ENCODE measurements at regions not wholly inside any gene's neighbourhood (a gene's known extent, or its start where the extent isn't known, plus 50 kb on each side); places are given as distances from the start of the nearest gene placed in this dataset.

- DNase-seq (ENCODE audit: low read depth, low spot score): no peak
- no peak overlapping the region for H3K4me3 ChIP-seq (ENCODE audit: low read depth, low read length)
- in situ Hi-C loops (cut with HindIII; ENCODE audit: low sequenced_read_pairs): no loop called here
- TF ChIP-seq, protein P1, sequence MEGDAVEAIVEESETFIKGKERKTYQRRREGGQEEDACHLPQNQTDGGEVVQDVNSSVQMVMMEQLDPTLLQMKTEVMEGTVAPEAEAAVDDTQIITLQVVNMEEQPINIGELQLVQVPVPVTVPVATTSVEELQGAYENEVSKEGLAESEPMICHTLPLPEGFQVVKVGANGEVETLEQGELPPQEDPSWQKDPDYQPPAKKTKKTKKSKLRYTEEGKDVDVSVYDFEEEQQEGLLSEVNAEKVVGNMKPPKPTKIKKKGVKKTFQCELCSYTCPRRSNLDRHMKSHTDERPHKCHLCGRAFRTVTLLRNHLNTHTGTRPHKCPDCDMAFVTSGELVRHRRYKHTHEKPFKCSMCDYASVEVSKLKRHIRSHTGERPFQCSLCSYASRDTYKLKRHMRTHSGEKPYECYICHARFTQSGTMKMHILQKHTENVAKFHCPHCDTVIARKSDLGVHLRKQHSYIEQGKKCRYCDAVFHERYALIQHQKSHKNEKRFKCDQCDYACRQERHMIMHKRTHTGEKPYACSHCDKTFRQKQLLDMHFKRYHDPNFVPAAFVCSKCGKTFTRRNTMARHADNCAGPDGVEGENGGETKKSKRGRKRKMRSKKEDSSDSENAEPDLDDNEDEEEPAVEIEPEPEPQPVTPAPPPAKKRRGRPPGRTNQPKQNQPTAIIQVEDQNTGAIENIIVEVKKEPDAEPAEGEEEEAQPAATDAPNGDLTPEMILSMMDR (IDR thresholded peaks at IDR 0.05; ENCODE audit: low read depth, low read length): no peak
These were observed 305.8 kb upstream of the ANXA10 start for GRCh38 chr4:167786504-167786903.

GRCh38 chr4:167787231-167787630, 305.1 kb upstream of the ANXA10 start:
- H3K4me3 ChIP-seq (ENCODE audit: low read depth, low read length): no peak overlapping the region
- in situ Hi-C loops (cut with HindIII; ENCODE audit: low sequenced_read_pairs): no loop called here
- DNase-seq (ENCODE audit: low read depth, low spot score): no peak
- TF ChIP-seq, protein P1 (IDR thresholded peaks at IDR 0.05; ENCODE audit: low read depth, low read length): no peak

GRCh38 chr4:167802463-167803212, 289.7 kb upstream of the ANXA10 start:
- no peak overlapping the region for H3K4me3 ChIP-seq (ENCODE audit: low read depth, low read length)
- TF ChIP-seq, protein P1 (IDR thresholded peaks at IDR 0.05; ENCODE audit: low read depth, low read length): no peak
- in situ Hi-C loops (cut with HindIII; ENCODE audit: low sequenced_read_pairs): no loop called here
- DNase-seq (ENCODE audit: low read depth, low spot score): no peak

GRCh38 chr4:167811958-167812357, 280.4 kb upstream of the ANXA10 start:
- H3K4me3 ChIP-seq (ENCODE audit: low read depth, low read length): no peak overlapping the region
- in situ Hi-C loops (cut with HindIII; ENCODE audit: low sequenced_read_pairs): no loop called here
- no peak for DNase-seq (ENCODE audit: low read depth, low spot score)
- TF ChIP-seq, protein P1 (IDR thresholded peaks at IDR 0.05; ENCODE audit: low read depth, low read length): no peak

DNA sequence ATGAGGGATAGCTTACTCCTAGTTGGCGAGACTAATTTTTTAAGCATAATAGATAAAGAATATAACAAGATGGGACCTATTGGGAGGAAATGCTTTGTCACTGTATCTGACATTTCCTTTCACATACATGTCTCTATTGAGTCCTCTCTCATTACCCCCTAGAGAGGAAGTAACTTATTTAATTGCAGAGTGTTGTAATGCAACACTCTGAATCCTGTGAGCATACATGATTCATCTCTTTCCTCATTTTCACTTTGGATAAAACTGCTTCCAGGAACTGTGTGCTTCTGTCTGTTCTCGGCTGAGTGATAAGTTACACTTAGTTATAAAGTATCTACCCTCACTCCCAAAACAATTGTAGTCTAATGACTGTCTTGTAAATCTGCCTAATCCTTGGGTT, 266.1 kb upstream of the ANXA10 start:
- DNase-seq (ENCODE audit: low read depth, low spot score): no peak
- in situ Hi-C loops (cut with HindIII; ENCODE audit: low sequenced_read_pairs): no loop called here
- TF ChIP-seq, protein P1 (IDR thresholded peaks at IDR 0.05; ENCODE audit: low read depth, low read length): no peak
- no peak overlapping the region for H3K4me3 ChIP-seq (ENCODE audit: low read depth, low read length)

DNA sequence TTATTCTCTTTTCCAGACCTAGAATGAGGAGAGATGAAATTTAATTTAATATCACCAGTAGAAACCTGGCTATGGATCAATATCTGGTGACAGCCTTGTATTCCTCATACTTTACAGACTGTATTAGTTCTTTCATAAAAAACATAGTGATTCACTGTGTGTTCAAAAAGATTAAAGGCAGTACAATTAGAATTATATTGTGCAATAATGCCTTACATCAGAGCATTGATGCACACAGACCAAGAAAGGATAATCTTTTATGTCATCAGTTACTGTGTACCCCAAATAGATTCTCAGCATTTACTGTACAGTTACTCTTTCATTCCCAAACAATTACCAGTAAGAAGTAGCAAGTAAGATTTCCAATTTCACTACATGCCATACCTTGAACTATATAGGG, 260.5 kb upstream of the ANXA10 start:
- DNase-seq (ENCODE audit: low read depth, low spot score): no peak
- in situ Hi-C loops (cut with HindIII; ENCODE audit: low sequenced_read_pairs): no loop called here
- TF ChIP-seq, protein P1 (IDR thresholded peaks at IDR 0.05; ENCODE audit: low read depth, low read length): no peak
- H3K4me3 ChIP-seq (ENCODE audit: low read depth, low read length): no peak overlapping the region
